Endothelial cell (in vitro differentiated cells): ENCODE measurements at regions not wholly inside any gene's neighbourhood (a gene's known extent, or its start where the extent isn't known, plus 50 kb on each side); places are given as distances from the start of the nearest gene placed in this dataset.

ENCODE experiments used
- DNase-seq: peaks from one replicate; pipeline ENCODE4 v3.0.0; 2021; ENCODE audit warnings: low spot score
- H3K27ac Mint-ChIP-seq: one replicate; pipeline ENCODE4 v1.8.0; 2021; ENCODE audit warnings: mixed read lengths, inconsistent platforms; ENCODE audit not compliant: unreplicated experiment
- H3K27me3 Mint-ChIP-seq: one replicate; pipeline ENCODE4 v1.8.0; 2021; ENCODE audit warnings: mild to moderate bottlenecking, moderate library complexity, mixed read lengths, inconsistent platforms; ENCODE audit not compliant: unreplicated experiment
- H3K36me3 Mint-ChIP-seq: one replicate; pipeline ENCODE4 v1.8.0; 2021; ENCODE audit warnings: mild to moderate bottlenecking, low read depth, mixed read lengths, inconsistent platforms; ENCODE audit not compliant: unreplicated experiment
- H3K4me1 Mint-ChIP-seq: one replicate; pipeline ENCODE4 v1.8.0; 2021; ENCODE audit warnings: mild to moderate bottlenecking, mixed read lengths, inconsistent platforms; ENCODE audit not compliant: unreplicated experiment
- H3K4me3 Mint-ChIP-seq: one replicate; pipeline ENCODE4 v1.8.0; 2021; ENCODE audit warnings: mild to moderate bottlenecking, mixed read lengths, inconsistent platforms; ENCODE audit not compliant: unreplicated experiment
- H3K9me3 Mint-ChIP-seq: one replicate; pipeline ENCODE4 v1.8.0; 2021; ENCODE audit warnings: mixed read lengths, inconsistent platforms; ENCODE audit not compliant: unreplicated experiment
- TF ChIP-seq, protein P1 (sequence below): fragments of 200-600 bp; sonication (generic); IDR thresholded peaks from one replicate; pipeline ENCODE4 v1.5.0; 2021; ENCODE audit warnings: antibody characterized with exemption; ENCODE audit not compliant: unreplicated experiment

DNA sequence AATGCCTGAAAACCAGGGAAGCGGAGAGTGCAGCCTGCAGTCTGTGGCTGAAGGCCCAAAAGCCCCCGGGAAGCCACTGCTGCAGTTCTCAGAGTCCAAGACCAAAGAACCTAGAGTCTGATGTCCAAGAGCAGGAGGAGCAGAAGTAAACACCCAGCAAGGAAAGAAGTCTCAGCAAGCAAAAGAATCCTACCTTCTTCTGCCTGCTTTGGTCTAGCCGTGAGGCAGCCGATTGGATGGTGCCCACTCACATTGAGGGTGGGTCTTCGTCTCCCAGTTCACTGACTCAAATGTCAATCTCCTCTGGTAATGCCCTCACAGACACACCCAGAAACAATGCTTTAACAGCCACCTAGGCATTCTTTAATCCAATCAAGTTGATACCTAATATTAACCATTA, 217.5 kb downstream of the PLA2G4A start:
- Mint-ChIP-seq H3K27ac (no peak overlapping the region), H3K4me1 (peaks cover 4% of the 10 kb centered on the region), H3K9me3 (no peaks in the 10 kb centered on the region), H3K4me3 (no peak overlapping the region), H3K36me3 (no peaks in the 10 kb centered on the region), H3K27me3 (no peaks in the 10 kb centered on the region)
- no peak for DNase-seq
- TF ChIP-seq, protein P1, sequence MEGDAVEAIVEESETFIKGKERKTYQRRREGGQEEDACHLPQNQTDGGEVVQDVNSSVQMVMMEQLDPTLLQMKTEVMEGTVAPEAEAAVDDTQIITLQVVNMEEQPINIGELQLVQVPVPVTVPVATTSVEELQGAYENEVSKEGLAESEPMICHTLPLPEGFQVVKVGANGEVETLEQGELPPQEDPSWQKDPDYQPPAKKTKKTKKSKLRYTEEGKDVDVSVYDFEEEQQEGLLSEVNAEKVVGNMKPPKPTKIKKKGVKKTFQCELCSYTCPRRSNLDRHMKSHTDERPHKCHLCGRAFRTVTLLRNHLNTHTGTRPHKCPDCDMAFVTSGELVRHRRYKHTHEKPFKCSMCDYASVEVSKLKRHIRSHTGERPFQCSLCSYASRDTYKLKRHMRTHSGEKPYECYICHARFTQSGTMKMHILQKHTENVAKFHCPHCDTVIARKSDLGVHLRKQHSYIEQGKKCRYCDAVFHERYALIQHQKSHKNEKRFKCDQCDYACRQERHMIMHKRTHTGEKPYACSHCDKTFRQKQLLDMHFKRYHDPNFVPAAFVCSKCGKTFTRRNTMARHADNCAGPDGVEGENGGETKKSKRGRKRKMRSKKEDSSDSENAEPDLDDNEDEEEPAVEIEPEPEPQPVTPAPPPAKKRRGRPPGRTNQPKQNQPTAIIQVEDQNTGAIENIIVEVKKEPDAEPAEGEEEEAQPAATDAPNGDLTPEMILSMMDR = no peak

DNA sequence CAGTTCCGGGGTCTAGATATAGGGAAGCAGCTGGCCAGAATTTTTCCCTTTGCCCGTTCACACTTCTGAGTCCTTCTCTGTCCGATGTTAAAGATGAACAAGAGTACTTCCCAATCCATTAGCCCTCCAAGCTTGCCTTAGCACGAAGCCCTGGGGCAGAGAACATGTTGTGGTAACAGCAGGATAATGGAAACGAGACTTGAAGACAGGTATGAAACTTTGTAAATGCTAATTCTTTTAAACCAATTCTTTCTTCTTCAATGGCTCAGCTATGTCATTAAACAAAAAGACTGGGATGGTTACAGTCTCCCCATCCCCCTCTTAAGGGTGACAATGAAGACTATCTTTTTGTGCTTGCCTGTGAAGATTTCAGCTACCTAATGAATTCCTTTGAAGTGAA, 218.5 kb downstream of the PLA2G4A start:
- H3K36me3 Mint-ChIP-seq = no peaks in the 10 kb centered on the region
- TF ChIP-seq, protein P1 = no peak
- no peak overlapping the region for H3K4me3 Mint-ChIP-seq
- peaks cover 4% of the 10 kb centered on the region for H3K4me1 Mint-ChIP-seq
- no peak overlapping the region for H3K27ac Mint-ChIP-seq
- no peaks in the 10 kb centered on the region for H3K9me3 Mint-ChIP-seq
- H3K27me3 Mint-ChIP-seq = no peaks in the 10 kb centered on the region
- DNase-seq = no peak

DNA sequence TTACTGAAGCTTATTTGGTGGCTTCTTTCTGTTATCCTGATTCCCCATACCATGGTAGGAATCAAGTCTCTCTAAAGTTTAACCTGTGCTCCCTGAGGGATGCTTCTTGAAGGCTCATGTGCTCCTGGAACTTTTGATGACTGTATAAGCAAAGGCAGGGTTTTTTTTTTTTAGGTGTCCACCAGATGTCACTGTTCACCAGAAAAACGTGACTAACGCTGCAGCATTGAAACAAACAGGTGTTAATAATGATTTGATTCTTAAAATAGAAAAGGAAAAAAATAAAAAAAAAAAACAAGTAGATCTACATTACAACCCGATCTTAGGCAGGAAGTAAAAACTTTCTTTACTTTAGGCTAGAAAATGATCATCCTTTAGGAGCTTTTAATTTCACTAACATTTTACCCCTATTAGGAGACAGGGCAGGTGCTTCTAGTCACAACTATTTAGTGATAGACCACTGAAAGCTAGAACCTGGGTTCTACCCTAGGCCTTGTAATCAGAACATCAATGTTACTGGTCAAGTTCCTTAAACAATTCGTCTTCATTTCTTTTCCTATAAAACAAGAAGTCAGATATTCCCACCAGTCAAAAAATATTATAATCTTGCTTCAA, 223.0 kb downstream of the PLA2G4A start:
- TF ChIP-seq, protein P1 = peak; percentile 65
- H3K4me1 Mint-ChIP-seq = no peaks in the 10 kb centered on the region
- no peaks in the 10 kb centered on the region for H3K27me3 Mint-ChIP-seq
- peak; percentile 22 for DNase-seq
- H3K4me3 Mint-ChIP-seq = no peak overlapping the region
- no peaks in the 10 kb centered on the region for H3K9me3 Mint-ChIP-seq
- no peaks in the 10 kb centered on the region for H3K36me3 Mint-ChIP-seq
- no peak overlapping the region for H3K27ac Mint-ChIP-seq

DNA sequence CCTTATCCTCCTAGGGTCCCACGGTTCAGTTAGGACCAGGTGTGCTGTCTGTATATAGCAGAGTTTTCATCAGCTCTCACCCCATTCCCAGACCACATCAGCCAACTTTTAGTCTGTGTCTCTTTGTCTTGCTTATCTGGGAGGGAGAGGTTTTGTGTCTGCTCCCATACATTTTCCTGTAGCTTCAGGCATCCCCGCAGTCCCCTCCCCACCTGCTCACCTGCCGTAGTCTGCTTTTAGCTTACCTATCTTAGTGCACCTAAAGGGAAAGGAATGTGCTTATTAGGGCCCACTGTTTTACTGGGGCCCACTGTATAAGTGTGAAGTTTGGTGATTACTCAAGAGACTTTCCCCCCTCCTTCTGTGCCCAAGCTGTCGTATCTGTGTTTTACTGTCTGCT, 225.1 kb downstream of the PLA2G4A start:
- TF ChIP-seq, protein P1 = no peak
- no peak overlapping the region for H3K4me3 Mint-ChIP-seq

DNA sequence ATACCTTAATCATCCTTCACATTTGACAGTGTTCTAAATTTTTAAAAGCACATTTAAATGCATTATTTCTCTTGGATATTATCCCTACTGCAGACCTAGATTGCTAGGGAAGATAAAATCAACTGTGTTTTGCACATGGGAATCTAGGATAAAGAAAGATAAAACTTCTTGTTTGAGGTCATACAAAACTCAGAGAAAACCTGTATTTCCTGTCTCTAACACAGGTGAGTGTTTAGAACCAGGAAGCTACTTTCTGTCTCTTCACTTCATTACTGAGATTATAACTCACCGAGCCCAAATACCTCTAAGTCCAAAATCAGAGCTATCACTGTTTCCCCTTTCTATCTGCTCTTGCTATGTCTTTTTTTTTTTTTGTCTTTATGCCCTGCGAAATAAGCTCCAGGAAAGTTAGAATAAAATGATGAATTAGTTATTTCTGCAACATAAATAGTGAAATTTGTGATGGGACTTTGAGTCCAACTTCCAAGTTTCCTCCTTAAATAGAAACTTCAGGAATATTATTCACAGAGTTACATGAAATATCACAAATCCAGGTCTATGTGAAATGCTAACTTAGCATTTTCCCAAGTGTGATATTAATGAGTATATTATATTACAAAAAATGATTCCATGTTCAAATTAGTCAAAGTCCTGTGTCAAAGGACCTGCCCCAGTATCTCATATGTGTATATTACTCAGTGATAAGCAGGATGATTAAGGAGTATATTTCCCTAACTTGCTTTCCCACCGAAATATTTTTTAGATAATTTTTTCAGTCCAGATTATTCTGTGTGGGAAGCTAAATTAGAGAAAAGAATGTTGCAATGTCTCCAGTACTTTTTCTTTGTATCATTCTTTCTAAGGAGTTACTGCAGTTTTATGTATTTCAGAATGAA, 226.4 kb downstream of the PLA2G4A start:
- no peaks in the 10 kb centered on the region for H3K9me3 Mint-ChIP-seq
- no peak overlapping the region for H3K27ac Mint-ChIP-seq
- TF ChIP-seq, protein P1 = no peak
- no peaks in the 10 kb centered on the region for H3K36me3 Mint-ChIP-seq
- DNase-seq = no peak
- H3K4me1 Mint-ChIP-seq = no peaks in the 10 kb centered on the region
- no peaks in the 10 kb centered on the region for H3K27me3 Mint-ChIP-seq
- H3K4me3 Mint-ChIP-seq = no peak overlapping the region

More for the DNA sequence above, 225.1 kb downstream of the PLA2G4A start:
- Mint-ChIP-seq H3K9me3 (no peaks in the 10 kb centered on the region), H3K27me3 (no peaks in the 10 kb centered on the region), H3K4me1 (no peaks in the 10 kb centered on the region), H3K27ac (no peak overlapping the region), H3K36me3 (no peaks in the 10 kb centered on the region)
- DNase-seq = no peak
